ENCODE measurements at regions not wholly inside any gene's neighbourhood (a gene's known extent, or its start where the extent isn't known, plus 50 kb on each side); places are given as distances from the start of the nearest gene placed in this dataset.

DNA sequence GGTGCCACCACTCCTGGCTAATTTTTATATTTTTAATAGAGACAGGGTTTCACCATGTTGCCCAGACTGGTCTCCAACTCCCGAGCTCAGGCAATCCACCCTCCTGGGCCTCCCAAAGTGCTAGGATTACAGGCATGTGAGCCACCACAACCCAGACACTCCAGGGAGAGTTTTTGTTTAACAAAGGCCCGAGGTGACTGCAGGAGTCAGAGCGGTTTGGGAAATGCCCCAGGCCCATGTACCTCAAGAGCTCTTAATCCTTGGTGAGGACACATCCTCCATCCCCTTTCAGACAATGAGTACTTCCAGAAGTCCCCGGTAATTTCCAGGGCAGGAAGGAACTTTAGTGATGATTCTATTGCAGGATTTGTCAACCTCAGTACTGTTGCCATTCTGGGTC is 176.0 kb downstream of the ESRRB start:
- TF ChIP-seq, protein P1, sequence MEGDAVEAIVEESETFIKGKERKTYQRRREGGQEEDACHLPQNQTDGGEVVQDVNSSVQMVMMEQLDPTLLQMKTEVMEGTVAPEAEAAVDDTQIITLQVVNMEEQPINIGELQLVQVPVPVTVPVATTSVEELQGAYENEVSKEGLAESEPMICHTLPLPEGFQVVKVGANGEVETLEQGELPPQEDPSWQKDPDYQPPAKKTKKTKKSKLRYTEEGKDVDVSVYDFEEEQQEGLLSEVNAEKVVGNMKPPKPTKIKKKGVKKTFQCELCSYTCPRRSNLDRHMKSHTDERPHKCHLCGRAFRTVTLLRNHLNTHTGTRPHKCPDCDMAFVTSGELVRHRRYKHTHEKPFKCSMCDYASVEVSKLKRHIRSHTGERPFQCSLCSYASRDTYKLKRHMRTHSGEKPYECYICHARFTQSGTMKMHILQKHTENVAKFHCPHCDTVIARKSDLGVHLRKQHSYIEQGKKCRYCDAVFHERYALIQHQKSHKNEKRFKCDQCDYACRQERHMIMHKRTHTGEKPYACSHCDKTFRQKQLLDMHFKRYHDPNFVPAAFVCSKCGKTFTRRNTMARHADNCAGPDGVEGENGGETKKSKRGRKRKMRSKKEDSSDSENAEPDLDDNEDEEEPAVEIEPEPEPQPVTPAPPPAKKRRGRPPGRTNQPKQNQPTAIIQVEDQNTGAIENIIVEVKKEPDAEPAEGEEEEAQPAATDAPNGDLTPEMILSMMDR (IDR thresholded peaks at IDR 0.05; ENCODE audit: low read depth, low read length): no peak
- no peak for DNase-seq (ENCODE audit: extremely low read depth, low read depth)

DNA sequence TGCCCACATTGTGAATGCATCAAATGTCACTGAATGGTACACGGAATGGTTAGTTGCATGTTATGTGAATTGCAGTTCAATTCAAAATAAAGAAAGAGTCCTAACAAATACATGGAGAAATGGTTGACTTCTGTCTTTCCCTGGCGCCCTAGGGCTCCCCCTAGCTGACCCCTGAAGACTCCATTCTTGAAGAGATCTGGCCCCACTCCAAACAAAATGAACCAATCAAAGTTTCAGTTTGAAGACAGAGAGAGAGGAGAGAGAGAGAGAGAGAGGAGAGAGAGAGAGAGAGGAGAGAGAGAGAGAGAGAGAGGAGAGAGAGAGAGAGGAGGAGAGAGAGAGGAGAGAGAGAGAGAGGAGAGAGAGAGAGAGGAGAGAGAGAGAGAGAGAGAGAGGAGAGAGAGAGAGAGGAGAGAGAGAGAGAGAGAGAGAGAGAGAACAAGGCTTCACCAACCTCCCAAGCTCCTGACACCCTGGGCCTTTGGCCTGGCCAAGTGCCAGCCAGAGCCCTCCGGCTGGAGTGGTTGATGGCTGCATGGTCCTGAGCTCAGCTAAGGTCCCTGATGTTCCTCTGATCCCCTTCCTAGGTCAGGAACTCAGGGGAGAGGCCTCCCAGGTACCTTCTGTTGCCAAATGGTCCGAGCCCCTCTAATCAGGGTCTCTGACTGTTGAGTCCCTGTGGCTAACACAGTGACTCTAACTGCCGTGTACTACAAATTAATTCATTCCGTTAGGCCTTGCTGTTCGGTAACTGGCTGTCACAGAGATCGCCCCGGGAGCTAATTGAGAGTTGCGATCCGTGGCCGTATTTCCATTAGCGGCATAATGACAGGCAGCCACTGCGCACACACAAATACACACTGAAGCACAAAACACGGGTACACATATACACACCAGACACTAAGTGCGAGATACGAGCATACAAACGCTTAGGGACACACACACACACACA is 188.8 kb downstream of the ESRRB start:
- TF ChIP-seq, protein P1 (IDR thresholded peaks at IDR 0.05; ENCODE audit: low read depth, low read length): no peak
- no peak for DNase-seq (ENCODE audit: extremely low read depth, low read depth)

DNA sequence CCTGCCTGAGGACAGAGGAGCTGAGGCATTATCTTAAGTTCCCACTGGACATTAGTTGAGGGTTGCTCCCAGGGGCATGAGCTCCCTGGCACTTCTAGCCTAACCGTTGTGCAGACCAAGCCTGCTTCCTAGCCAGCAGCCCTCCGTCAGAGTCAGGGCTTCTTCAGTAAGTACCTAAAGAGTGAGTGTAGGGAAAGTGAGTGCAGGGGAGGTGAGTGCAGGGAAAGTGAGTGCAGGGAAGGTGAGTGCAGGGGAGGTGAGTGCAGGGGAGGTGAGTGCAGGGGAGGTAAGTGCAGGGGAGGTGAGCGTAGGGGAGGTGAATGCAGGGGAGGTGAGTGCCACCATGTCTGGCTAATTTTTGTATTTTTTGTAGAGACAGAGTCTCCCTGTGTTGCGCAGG is 190.5 kb downstream of the ESRRB start:
- no peak for DNase-seq (ENCODE audit: extremely low read depth, low read depth)
- TF ChIP-seq, protein P1 (IDR thresholded peaks at IDR 0.05; ENCODE audit: low read depth, low read length): no peak

DNA sequence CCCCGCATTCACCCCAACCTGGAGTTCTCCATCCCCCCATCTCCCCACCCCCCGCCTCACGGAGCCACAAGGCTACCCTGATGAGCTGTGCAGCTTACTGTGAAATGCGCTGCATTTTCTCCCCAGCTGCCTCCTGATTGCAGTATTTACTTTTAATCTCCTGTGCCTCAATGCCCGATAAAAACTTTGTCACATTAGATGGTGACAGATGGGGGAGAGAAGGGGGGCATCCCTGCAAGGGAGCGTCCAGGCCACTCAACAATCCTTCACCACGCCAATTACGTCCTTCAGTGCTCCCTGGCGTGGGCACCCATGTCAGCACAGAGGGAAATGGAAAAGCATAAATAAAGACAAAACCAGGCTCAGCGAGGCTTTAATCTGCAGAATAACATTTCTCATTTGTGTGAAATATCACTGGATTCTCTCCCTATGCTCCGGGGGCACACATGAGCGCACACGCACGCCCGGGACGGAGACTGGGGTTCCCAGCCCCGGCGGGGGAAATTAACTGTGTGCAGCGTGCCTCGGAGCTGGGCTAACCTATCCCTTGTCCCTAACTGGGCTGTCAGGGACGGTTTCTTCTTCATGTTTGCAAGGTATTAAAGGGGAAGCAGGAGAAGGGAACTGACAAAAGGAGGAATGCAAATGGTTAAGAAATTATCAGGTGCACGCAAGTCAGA is 186.7 kb upstream of the VASH1 start:
- TF ChIP-seq, protein P1 (IDR thresholded peaks at IDR 0.05; ENCODE audit: low read depth, low read length): no peak
- no peak for DNase-seq (ENCODE audit: extremely low read depth, low read depth)

DNA sequence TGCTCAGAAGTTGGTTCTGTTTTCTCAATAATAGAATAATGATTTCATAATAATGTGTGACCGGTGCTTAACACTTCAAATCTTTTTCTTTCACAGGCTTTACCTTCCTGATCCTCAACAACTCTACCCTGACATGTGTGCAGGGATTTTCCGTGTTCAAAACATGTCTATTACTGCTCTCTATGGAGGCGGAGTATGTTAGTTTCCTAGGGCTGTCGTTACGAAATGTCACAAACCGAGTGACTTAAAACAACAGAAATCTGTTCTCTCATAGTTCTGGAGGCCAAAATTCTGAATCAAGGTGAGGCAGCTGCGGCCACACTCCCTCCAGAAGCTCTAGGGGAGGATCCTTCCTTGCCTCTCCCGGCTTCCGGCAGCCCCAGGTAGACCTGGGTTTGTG is 186.2 kb upstream of the VASH1 start:
- DNase-seq (ENCODE audit: extremely low read depth, low read depth): no peak
- TF ChIP-seq, protein P1 (IDR thresholded peaks at IDR 0.05; ENCODE audit: low read depth, low read length): no peak

DNA sequence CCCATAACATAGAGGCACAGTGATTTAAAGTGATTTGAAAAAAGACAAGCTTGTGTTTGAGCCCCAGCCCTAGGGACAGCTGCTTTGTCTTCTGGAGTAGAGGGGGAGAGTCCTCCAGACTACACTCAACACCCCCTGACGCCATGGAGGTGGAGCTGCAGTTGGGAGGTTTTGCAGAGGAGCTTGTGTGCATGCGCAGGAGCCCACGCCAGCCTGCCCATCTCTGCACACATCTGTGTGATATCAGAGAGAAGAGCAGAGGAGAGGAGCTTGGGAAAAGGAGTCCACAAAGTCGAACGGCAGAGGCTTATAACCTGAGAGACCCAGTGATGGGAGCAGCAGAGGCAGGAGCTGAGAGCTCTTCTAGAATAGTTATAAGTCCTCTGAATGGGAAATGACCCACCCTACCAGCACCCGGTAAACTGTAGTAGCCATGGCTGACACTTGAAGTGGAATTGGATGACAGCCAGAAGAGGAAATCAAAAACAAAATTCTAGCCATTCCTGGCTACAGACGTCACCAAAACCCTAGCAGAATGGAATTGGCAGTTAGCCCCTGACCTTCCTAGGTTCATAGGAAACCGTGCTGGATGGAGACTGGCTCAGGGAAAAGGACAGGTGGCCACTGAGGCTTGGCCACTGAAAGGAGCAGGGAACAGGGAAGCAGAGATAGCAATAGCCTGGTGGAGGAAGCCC is 185.1 kb upstream of the VASH1 start:
- TF ChIP-seq, protein P1 (IDR thresholded peaks at IDR 0.05; ENCODE audit: low read depth, low read length): no peak
- DNase-seq (ENCODE audit: extremely low read depth, low read depth): no peak

Measured in AG09319 (cell line).